ENCODE measurements at regions not wholly inside any gene's neighbourhood (a gene's known extent, or its start where the extent isn't known, plus 50 kb on each side); places are given as distances from the start of the nearest gene placed in this dataset.

- no peak for ATAC-seq
- H3K9me3 ChIP-seq, result no peaks in the 10 kb centered on the region
- DNase-seq, result no peak
- no peaks in the 10 kb centered on the region for H3K4me1 ChIP-seq
- intact Hi-C loops (cut with DNase I; ENCODE audit: low total_unique reads) (no loop called here), in situ Hi-C loops (cut with MboI; ENCODE audit: low sequenced_read_pairs in 4 of 4) (no loop called here)
- H3K27me3 ChIP-seq, result no peaks in the 10 kb centered on the region
- no peak for TF ChIP-seq POLR2A (IDR thresholded peaks at IDR 0.05)
- no peak for TF ChIP-seq CTCF (IDR thresholded peaks at IDR 0.05 in 4 of 5, conservative IDR thresholded peaks at IDR 0.05 in 1 of 5)
- no peaks in the 10 kb centered on the region for H3K36me3 ChIP-seq
- H3K27ac ChIP-seq, result no peak overlapping the region
- H3K4me3 ChIP-seq, result no peak overlapping the region
Measured at GRCh38 chr3:72606005-72606800, 242.0 kb downstream of the SHQ1 start.

- intact Hi-C loops (cut with DNase I; ENCODE audit: low total_unique reads) (no loop called here), in situ Hi-C loops (cut with MboI; ENCODE audit: low sequenced_read_pairs in 4 of 4) (no loop called here)
- Histone ChIP-seq H3K9me3 (no peaks in the 10 kb centered on the region), H3K4me1 (no peaks in the 10 kb centered on the region), H3K36me3 (no peaks in the 10 kb centered on the region), H3K27ac (no peak overlapping the region), H3K4me3 (no peak overlapping the region), H3K27me3 (no peaks in the 10 kb centered on the region)
- TF ChIP-seq POLR2A (IDR thresholded peaks at IDR 0.05) (no peak), CTCF (IDR thresholded peaks at IDR 0.05 in 4 of 5, conservative IDR thresholded peaks at IDR 0.05 in 1 of 5) (no peak)
- no peak for ATAC-seq
- no peak for DNase-seq
Measured at GRCh38 chr3:72604328-72604727, 243.9 kb downstream of the SHQ1 start.

- no peak for DNase-seq
- intact Hi-C loops (cut with DNase I; ENCODE audit: low total_unique reads) (no loop called here), in situ Hi-C loops (cut with MboI; ENCODE audit: low sequenced_read_pairs in 4 of 4) (no loop called here)
- Histone ChIP-seq H3K27ac (no peak overlapping the region), H3K4me3 (no peak overlapping the region), H3K9me3 (no peaks in the 10 kb centered on the region), H3K4me1 (no peaks in the 10 kb centered on the region), H3K36me3 (no peaks in the 10 kb centered on the region), H3K27me3 (peaks cover 0 to 4% (median 2%) of the 10 kb centered on the region in 3 donors)
- ATAC-seq, result no peak
- TF ChIP-seq POLR2A (IDR thresholded peaks at IDR 0.05) (no peak), CTCF (IDR thresholded peaks at IDR 0.05 in 4 of 5, conservative IDR thresholded peaks at IDR 0.05 in 1 of 5) (no peak)
Measured at GRCh38 chr3:72601983-72602750, 246.1 kb downstream of the SHQ1 start.

GRCh38 chr3:72601060-72601459 is 247.2 kb downstream of the SHQ1 start:
- Histone ChIP-seq H3K4me3 (no peak overlapping the region), H3K27me3 (peaks cover 0 to 4% (median 2%) of the 10 kb centered on the region in 3 donors), H3K36me3 (no peaks in the 10 kb centered on the region), H3K27ac (no peak overlapping the region), H3K4me1 (no peaks in the 10 kb centered on the region), H3K9me3 (no peaks in the 10 kb centered on the region)
- no peak for ATAC-seq
- no peak for DNase-seq
- intact Hi-C loops (cut with DNase I; ENCODE audit: low total_unique reads) (no loop called here), in situ Hi-C loops (cut with MboI; ENCODE audit: low sequenced_read_pairs in 4 of 4) (no loop called here)
- TF ChIP-seq CTCF (IDR thresholded peaks at IDR 0.05 in 4 of 5, conservative IDR thresholded peaks at IDR 0.05 in 1 of 5) (no peak), POLR2A (IDR thresholded peaks at IDR 0.05) (no peak)

Data from gastrocnemius medialis (tissue), 4 donors.